ENCODE measurements at regions not wholly inside any gene's neighbourhood (a gene's known extent, or its start where the extent isn't known, plus 50 kb on each side); places are given as distances from the start of the nearest gene placed in this dataset.
"Not testable (repeated sequence)": the region's sequence is repeated elsewhere in the genome, so short reads cannot be mapped to it uniquely, and the experiment has no call there.

DNA sequence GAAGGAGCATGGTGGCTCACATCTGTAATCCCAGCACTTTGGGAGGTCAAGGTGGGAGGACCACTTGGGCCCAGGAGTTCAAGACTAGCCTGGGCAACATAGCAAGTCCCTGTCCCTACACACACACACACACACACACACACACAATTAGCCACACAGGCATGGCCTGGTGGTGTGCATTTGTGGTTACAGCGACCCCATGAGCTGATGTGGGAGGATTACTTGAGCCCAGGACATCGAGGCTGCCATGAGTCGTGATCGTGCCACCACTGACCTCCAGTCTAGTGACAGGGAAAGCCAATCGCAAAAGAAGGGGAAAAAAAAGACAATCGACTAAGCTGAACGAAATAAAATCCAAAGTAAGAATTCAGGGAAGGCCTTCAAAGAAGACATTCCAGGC, 67.9 kb downstream of the TBX3 start:
- DNase-seq = no peak

DNA sequence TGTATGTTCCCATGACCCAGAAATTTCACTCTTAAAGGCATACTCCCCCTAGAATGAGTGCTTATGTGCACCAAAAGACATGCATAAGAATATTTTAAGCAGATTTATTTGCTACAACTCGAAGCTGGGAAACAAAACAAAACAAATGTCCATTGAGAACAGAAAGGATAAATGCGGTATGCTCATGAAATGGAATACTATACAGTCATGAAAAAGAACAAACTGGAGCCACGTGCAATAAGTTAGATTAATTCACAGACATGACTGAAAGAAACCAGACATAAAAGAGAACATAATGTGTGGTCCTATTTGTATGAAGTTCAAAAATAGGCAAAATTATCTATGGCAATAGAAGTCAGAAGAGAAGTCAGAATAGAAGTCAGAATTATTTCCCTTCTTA, 69.9 kb downstream of the TBX3 start:
- no peak for DNase-seq

DNA sequence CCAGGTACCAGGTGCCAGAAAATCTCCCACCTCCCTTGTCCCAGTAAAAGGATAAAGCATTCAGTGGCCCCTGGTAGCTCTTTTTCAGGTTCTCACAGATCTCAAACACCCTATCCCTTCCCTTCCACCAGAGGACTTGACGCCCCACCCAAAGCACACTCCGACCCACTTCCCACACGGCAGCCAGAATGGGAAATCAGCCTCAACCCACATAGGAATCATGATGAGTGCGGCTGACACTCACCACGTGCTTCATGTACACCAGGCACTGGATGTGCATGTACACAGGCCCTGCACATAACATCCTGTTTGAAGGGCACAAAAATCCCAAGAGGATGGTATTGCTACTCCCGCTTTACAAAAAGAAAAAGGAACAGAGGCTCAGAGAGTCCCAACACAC, 71.9 kb downstream of the TBX3 start:
- DNase-seq = no peak

DNA sequence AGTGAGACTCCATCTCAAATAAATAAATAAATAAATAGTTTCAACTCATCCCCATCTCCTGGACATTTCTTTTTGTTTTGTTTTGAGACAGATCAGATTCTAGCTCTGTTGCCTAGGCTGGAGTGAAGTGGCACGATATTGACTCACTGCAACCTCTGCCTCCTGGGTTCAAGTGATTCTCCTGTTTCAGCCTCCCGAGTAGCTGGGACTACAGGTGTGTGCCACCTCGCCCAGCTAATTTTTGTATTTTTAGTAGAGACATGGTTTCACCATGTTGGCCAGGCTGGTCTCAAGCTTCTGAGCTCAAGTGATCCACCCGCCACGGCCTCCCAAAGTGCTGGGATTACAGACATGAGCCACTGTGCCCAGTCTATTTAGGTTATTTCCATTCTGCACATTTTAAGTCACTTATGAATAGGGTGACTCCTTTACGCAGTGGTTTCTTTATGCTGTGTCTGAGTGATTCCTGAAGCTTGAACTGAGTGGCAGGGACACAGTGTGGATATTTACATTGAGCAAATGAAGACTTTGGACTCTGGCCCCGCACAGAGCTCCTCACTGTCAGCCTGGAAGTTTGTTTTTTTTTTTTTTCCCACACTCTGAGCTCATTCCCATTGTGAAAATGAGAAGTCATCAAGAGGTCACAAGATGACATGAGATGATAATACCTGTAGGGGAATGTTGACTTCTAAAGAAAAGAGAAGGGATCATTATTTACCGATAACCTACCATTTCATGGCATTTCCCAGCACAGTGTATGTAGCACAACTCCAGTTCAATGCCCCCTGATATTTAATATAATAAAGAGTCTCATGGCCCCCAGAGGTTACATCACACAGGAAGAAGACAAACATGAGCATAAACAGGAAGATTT, 72.6 kb downstream of the TBX3 start:
- DNase-seq = no peak

DNA sequence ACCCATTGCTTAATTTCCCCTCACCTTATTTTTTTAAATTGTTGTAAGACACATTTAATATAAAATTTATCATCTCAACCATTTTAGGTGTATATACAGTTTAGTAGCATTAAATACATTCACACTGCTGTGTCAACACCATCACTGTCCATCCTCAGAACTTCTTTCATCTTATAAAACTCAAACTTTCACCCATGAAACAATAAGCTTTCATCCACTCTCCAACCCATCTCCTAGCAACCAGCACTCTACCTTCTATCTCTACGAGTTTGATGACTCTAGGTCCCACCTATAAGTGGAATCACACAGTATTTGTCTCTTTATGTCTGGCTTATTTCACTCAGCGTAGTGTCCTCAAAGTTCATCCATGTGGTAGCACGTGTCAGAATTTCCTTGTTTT, 75.5 kb downstream of the TBX3 start:
- DNase-seq = no peak

DNA sequence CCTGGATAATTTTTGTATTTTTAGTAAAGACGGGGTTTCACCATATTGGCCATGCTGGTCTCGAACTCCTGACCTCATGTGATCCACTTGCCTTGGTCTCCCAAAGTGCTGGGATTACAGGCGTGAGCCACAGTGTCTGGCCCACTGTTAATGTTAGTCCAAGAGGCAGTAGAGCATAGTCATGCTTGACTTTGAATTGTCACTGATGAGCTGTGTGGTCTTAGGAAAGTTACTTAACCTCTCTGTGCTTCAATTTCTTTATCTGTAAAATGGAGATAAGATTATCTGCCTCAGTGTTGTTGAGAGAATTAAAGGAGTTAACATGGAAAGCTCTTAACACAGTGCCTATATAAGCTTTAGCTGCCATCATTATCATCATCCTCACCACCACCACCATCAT, 78.1 kb downstream of the TBX3 start:
- DNase-seq = no peak

DNA sequence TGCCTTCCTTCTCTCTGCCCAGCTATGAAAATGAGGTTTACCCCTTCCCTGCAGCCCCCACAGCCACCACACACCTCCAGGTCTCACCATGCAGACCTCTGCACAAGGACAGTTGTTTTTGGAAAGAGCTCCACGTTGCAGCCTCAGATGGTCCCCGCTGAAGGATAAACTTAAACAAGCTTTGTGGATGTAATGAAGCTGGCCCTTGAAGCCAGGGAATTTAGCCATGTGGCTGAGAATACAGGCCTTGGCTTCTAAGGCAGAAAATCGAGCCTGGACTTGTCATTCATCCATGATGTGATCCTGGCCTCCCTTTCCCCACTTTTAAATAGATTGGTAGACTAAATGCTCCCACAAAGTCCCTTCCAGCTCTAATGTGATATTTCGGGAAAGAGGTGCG, 79.4 kb downstream of the TBX3 start:
- no peak for DNase-seq

DNA sequence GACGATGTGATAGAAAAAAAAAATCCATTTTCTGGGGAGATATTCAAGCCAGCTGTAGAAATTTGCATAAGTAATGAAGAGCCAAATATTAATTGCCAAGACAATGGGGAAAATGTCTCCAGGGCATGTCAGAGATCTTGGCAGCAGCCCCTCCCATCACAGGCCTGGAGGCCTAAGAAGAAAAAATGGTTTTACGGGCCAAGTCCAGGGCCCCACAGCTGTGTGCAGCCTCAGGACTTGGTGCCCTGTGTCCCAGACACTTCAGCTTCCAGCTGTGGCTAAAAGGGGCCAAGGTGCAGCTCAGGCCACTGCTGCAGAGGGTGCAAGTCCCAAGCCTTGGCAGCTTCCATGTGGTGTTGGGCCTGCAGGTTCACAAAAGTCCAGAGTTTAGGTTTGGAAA, 83.4 kb downstream of the TBX3 start:
- DNase-seq = not testable (repeated sequence)

DNA sequence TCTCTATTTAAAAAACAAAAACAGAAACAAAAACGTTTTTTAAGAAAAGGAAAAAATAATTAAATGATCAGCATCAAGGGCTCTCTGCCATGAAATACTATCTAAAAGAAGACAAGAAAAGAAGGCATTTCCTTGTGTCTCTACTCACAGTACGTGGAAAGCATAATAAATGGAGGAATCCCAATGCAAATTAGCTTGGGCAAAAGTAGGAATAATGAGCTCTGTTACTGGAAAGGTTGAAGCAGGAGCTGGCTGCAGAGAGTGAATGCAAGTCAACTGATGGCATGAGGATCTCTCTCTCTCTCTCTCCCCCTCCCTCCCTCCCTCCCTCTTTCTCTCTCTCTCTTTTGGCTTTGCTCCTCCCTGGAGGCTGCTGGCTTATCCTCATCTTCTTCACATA, 85.9 kb downstream of the TBX3 start:
- no peak for DNase-seq

DNA sequence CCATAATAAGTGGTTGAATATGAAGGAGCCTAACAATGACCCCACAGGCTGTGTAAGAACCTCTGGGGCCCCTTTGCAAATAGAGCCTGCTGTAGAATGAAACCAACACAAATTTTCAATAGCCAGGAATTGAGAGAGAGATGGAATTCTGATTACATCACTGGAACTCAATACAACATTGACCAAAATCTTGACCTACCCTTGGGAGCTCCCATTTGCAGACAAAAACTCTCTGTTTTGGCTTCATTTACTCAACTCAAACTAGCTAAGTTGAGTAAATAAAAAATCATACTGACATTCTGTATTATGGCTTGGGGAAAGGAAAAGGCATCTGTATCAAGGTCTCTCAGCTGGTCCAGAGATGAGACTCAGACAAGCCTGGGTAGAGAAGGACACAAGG, 91.0 kb downstream of the TBX3 start:
- no peak for DNase-seq

DNA sequence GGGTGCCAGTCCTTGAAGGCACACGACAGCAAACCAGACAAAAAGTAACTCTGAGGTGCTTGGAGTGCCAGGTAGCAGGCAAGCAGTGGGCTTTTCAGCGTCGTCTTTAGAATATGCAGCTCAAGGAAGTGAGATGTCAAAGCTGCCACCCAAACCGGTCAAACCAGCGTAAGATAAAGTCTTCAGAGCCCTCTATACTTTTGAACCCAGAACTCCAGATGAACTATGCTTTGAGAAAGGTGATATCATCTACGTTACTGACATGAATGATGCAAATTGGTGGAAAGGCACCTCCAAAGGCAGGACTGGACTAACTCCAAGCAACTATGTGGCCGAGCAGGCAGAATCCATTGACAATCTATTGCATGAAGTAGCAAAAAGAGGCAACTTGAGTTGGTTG, 95.9 kb downstream of the TBX3 start:
- DNase-seq = no peak

DNA sequence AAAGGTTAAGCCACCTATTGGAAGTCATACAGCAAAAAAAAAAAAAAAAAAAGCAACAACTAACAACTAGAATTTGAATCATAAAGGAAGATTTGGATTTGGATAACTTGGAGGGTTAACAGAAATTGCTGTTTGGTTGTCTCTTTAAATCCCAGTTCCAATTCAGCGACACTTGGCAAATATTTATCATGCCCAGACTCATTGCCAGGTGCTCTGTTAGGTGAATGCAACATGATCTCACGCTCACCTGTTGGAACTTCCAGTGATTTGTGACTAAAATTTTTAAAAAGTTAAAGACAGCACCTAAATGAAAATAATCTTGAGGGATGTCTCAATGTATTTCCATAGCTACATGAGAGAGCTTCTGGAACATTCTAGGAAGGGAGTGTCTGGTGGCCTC, 103.7 kb downstream of the TBX3 start:
- no peak for DNase-seq

DNA sequence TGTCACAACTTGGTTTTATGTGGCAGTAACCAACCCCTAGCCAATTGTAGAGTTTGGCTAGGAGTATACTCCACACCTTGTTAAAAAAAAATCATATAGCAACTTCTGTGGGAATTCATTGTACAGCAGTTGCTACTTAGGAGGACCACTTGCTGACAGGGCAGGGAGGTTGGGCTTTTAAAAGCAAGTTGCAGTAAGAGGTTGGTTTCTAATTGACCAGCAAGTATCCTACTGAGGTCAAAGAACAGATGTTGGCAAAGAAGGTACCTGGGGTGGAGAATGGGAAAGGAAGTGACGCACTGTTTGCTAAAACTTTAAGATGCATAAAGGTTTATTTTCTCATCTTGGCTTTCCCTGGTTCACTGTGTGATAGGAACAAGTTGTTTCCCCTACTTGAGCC, 104.6 kb downstream of the TBX3 start:
- DNase-seq = no peak

DNA sequence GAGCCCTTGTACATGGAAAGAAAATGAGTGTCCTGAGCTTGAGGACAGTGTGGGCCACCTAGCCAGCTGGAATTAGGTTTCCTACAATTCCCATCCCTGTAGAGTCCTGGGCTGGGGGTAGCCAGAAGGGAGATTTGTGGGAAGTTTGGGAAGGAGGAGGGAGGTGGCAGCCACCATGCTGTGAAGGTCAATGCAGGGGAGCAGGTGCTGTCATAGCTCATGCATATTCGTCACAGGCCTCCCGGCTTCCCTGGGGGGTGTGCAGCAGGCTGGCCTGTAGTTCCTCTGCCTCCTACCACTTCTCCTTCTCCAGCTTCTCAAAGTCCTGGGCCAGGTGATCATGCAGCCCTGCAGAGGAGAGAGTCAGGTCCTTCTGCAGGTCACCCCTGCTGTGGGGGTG, 121.3 kb downstream of the TBX3 start:
- DNase-seq = no peak

DNA sequence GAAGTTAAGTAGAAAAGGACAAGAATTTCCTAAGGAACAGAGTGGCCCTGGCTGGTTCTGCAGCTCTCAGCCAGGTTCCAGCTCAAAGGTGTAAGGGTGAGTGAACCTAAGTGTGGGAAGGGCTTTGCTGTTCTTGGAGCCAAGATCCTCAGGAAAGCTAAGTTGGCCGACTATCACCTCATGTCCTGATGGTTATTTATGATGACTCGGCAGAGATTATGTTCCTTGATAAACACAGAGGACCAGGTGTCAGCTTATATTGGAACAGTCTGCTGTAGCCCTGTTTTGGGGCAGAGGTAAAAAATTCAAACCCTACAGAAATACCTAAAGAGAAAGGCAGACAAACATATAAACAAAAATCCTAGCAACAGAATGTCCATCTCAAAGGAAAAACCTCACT, 128.5 kb downstream of the TBX3 start:
- DNase-seq = no peak

DNA sequence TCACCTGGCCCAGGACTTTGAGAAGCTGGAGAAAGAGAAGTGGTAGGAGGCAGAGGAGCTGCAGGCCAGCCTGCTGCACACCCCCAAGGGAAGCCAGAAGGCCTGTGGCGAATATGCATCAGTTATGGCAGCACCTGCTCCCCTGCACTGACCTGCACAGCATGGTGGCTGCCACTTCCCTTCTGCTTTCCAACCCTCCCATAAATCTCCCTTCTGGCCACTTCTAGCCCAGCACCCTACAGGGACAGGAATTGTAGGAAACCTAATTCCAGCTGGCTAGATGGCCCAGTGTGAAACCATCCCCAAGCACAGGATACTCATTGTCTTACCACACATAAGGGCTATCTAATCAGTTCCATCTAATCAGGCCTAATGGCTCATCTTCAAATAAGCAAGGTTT, 136.3 kb downstream of the TBX3 start:
- no peak for DNase-seq

DNA sequence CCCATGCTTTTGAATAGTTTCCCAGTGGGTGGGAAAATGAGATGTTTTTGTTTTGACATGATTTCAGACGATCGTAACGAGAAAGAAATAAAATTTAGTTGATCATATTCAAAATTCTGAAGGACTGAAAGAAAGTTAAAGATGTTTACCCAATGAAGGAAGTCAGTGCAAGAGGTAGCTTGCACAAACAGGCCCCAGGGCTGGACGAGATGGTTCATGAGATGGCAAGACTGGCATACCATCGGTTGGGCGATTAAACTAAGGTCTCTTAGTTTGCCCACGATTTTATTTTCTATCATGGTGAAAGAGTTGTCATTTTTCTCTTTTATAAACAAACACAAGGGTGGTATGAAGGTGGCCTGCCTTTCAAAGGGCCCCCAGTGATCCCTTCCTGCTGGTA, 124.5 kb upstream of the TBX5 start:
- no peak for DNase-seq

DNA sequence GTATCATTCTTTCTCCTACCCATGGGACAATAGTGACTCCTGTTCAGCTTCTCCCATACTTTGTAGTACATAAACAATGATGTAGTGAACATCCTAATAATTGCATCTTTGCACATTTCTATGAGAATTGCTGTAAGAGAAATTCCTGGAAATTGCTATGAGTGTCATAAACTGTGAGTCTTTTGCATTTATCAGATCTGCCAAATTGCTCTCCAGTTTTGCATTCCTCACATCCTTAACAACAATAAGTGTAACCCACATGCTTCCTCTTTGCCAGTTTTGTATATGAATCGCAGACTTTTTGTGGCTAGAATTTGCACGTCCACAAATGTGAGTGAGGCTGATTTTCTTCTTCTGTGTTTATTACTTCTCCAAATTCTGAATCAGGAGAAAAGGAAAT, 124.0 kb upstream of the TBX5 start:
- DNase-seq = no peak

DNA sequence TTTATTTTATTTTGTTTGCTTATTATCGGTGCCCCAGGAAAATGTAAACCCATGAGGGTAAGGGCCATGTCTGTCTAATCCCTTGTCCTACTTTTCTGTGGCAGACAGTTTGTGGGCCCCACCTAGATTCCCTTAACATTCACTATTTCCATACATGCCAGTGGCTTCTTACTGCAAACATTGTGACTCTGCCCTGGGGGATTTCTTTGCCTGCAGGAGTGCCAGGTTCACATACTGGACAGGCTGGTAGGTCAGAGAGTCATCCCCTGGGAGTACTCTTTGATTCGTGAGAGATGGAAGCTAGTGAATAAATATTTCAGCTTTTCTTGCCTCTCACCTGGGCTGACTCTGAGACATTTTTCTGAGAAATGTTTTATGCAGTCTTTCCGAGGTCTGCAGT, 122.8 kb upstream of the TBX5 start:
- no peak for DNase-seq

DNA sequence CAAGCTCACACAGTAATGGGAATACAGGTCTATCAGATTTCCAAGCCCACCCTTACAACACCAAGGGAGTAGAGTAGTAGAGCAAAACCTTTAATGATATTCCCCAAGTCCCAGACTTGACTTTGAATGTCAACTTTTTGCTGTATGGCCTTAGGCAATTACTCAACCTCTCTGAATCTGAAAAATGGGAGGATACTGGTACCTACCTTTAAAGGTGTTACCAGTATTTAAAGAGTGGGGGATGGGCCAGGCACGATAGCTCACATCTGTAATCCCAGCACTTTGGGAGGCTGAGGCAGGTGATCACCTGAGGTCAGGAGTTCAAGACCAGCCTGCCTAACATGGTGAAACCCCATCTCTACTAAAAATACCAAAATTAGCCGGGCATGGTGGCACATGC, 115.2 kb upstream of the TBX5 start:
- DNase-seq = not testable (repeated sequence)

DNA sequence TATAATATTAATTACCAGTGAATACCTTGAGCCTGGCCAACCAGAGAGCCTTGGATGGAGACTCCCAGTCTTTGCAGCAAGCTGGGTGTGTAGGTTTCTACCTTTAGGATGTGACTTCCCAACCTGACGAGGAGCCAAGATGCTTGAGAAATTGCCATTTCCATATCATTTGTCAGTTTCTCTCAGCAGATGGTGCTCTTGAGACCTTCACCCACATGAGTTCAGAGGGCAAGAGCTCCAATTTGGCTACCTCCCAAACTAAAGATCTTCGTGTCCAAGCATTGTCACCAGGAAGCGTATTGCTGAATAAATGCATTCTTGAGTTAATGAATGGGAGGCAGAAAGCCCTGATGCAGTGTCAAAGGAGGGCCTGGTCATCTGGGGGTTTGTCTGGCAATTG, 106.4 kb upstream of the TBX5 start:
- no peak for DNase-seq

DNA sequence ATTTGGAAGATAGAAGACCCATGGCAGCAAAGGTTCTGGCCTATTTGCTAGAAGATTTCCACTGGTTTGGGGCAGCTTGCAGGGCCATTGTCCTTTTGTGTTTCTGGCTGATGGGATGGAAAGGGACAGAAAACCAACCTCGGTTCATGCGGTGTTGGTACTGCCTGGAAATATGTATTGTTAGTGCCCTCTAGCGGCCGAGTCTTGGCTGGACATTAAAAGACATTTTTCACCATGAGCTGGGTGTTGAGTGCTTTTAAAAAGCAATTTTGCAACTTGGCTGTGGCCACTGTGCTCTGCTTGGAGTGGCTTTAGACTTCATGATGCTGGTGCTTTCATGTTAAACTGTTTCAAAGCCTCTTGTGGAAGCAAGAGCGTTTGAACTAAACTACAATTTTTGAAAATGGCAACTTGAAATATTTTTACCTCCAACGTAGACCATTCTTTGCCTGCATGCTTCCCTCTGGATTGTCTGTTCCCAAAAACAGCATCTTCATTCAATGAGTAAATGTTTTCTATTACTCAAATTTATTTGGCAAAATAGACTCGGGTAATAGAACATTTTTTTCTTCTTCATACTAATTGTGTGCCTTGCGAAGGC, 102.7 kb upstream of the TBX5 start:
- peak; percentile 45 for DNase-seq

DNA sequence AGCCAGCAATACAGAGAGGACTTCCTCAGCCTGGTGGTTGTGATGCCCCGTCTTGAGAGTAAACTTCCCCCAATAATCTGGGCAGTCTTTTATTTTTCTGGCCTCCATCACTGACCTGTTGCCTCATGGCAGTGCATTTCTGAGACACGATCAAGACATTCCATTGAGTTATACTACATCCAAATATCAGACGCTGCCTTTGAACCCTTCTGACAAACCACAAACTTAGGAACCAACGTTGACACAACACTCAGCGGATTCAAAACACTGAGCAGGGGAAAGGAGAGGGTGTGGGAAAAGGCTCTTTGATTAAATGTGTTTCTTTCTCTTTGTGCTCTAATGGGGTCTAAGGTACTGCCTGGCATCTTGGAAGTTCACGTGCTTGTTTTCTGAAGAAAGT, 100.7 kb upstream of the TBX5 start:
- DNase-seq = no peak

DNA sequence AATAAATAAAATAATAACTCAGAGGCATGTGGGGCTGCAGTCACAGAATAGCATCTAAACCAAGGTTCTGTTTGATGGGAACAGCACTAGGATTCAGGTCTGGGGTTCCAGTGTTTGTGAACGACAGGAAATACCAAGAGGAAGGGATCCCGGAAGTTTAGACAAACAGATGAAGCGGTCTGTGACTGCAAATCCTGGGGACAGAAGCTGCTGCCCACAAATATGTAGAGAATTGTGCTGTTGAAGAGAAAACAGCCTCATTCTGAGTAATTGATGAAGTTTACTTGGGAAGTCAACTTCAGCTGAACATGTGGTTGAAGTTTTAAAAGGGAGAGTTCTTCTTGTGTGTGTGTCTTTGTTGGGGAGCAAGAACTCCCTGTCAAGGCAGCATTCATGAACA, 98.4 kb upstream of the TBX5 start:
- no peak for DNase-seq

DNA sequence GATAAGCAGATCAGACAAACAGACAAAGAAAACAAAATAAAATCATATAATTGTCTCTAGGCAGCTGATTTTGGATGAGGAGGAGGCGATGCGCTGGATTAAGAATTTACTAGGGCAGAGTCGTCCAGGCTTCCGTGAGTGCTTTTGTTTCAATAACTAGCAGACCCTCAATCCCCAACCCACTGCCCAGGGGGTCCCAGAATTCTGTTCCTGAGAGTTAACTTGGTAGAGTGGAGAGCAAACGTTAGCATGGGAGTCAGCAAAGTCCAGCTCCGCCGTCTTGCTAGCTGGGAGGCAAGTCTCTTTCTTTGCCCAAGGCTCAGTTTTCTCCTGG, 95.5 kb upstream of the TBX5 start:
- DNase-seq = no peak
